Stimulated activated CD8-positive, alpha-beta memory T cell treated with anti-CD3 and anti-CD28 coated beads, Interleukin-4, amount 100 ng/mL, for 1 hour (primary cell): ENCODE measurements at regions not wholly inside any gene's neighbourhood (a gene's known extent, or its start where the extent isn't known, plus 50 kb on each side); places are given as distances from the start of the nearest gene placed in this dataset.

Experiments
- DNase-seq, 2 donors: peaks; one replicate each; pipeline ENCODE4 v3.0.0-alpha.2; 2020; ENCODE audit warnings: low read depth in 2 of 2, low spot score in 1 of 2

DNA sequence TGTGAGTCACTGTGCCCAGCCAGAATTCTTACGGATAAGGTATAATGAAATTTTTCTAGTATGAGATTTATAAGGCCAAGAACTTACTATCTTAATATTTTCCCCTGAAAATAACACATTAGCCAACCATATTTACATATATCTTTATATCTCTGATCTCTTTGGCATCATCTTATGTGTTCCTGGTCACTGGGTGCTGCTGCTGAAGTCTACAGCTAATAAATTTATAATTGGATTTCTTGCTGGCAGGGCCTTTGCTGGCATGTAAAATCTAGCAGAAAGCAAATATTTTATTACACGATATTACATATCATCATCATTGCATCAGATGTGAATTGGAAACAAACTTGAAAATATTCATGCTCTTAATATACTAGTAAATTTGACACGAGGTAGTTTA is 590.7 kb downstream of the ANXA1 start:
- no peak for DNase-seq

DNA sequence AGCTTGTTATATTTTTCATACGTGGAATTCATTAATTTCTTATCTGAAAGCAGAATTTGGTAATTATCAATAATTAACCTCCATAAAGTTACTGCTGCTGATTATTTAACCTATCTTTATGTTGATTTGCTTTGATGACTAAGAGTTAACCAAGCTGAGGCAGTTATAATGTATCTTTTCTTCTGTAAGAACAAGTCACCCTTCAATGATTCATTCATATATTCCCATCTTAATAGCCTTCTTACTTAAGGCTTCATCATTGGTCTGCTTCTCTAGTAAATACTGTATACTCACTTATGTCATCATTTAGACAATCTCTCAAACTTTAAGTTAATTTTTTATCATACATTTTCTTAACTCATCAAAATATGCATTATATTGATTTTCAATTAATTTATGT is 592.2 kb downstream of the ANXA1 start:
- no peak for DNase-seq

DNA sequence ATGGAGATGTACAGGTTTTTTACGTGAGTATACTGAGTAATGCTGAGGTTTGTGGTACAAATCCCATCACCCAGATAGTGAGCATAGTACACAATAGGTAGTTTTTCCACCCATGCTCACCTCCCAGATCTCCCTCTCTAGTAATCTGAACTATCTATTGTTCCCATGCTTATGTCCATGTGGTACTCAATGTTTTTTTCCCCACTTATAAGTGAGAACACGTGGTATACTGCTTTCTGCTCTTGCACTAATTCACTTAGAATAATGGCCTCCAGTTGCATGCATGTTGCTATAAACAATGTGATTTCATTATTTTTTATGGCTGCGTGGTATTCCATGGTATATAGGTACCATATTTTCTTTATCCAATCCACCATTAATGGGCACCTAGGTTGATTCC is 593.9 kb downstream of the ANXA1 start:
- no peak for DNase-seq

DNA sequence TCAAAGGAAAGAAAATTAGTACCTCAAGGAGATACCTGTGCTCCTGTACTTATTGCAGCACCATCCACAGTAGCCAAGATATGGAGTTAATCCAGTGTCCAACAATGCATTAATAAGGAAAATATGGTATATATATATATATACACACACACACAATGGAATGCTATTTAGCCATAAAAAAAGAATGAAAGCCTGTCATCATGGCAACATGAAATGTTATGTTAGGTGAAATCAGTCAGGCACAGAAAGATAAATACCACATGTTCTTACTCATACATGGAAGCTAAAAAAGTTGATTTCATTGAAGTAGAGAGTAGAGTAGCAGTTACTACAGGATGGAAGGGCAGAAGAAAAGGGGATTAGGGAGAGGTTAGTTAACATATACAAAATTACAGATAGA is 601.5 kb downstream of the ANXA1 start:
- no peak for DNase-seq

DNA sequence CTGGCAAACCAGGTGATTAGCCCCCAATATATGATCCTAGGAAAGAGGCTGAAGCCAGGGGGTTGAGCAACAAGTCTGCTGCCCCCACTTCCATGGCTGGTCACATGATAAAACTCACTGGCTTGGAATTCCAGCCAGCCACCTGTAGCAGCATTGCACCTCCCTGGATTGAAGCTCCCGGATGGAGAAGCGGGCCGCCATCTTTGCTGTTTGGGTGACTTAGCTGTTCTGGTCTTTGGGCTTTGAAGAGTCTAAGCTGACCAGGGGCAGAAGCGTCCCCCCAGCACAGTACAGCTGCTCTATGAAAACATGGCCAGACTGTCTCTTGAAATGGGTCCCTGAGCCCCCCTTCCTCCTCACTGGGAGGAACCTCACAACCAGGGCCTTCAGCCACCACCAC is 610.2 kb downstream of the ANXA1 start:
- no peak for DNase-seq

DNA sequence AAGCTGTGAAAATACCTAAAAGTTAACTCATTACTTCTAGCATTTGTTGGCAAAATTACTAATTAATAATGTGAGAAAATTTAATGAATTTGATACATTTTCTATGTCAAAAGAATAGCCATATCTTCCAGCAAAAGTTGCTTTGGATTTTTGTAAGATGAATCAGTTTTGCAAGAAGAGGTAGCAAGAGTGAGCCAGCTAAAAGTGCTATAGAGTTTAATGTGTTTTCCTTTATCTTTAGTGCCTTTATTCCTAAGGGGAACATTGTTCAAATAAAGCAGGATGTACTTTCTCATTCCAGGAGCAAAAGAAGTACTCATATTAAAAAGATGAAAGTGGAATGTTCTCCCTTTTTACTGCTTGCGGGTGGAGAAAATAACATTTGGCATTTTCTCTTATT is 622.2 kb downstream of the ANXA1 start:
- no peak for DNase-seq

DNA sequence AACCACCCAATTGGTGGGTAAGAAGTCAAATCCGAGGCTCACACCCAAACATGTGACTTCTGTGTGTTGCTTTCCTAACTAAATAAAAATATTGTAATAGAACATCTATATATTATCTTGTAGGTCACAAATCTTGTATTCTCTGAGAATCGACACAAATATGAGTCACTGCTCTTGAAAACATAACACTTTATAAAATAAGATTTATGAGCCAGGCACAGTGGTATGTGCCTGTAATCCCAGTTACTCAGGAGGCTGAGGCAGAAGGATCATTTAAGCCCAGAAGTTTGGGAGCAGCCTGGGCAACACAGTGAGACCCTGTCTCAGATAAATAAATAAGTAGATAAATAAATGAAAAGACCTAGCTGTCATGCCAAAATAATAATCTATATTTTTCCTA is 624.1 kb downstream of the ANXA1 start:
- no peak for DNase-seq

DNA sequence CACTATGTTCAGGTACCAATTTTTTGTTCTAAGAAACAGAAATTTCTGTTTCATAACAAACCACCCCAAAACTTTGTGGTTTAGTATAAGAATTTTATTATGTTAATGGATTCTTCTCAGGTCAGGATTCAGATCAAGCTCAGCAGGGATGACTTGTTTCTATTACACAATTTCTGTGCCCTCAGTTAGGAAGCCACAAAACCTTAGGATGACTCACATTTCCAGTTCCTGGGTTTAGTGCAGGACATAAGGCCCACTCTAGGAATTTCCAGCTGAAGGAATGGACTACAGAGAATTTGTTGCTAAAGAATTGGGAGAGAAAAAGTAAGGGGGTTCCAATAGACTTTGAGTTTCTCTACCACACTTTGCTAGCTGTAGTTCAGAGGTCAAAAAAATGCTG is 629.3 kb downstream of the ANXA1 start:
- DNase-seq: no peak

DNA sequence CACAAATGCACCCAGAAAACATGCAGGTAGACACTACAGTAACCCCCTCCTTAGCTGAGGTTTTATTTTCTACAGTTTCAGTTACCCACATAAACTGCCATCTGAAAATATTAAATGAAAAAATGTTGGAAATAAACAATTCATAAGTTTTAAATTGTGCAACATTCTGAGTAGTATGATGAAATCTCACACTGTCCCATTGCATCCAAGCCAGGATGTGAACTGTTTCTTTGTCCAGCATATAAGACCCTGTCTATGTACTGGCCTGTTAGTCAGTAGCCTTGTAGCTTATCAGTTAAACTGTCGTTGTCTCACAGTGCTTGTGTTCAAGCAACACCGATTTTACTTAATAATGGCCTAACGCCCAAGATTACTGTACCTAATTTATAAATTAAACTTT is 630.5 kb downstream of the ANXA1 start:
- no peak for DNase-seq

DNA sequence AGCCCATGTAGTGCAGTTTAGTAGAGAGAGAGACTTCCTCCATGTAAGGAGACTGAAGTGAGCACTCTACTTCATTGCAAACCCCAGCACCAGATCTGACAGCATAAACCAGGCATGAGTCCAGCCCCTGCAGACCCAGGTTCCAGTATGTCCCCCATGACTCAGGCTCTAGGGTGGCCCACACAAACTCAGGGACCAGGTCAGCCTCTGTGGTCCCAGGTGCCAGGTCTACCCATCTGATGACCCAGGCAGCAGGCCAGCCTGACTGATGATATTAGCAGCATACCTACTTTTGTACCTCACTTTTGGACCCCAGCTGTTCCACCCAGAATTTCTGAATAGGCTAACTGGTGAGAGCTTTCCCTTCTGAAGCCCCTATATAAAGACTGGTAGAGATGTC is 647.8 kb downstream of the ANXA1 start:
- no peak for DNase-seq

DNA sequence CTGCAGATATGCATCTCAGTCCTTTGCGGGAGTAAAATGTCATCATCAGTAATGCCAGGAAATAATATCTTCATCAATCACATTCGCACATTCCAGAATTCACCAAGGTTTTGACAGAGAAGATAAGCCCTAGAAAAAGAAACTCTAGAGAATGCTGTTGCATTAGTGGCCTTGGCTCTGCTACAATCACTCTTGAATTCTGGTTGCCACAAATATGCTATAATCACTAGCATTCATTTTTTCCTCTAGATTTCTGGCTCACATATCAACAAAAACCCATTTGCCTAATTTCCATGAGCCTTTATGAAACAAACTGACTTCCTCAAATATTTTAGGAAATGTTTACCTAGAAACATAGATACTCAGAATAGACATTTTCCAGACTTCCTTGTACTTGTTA is 653.4 kb downstream of the ANXA1 start:
- DNase-seq: no peak

DNA sequence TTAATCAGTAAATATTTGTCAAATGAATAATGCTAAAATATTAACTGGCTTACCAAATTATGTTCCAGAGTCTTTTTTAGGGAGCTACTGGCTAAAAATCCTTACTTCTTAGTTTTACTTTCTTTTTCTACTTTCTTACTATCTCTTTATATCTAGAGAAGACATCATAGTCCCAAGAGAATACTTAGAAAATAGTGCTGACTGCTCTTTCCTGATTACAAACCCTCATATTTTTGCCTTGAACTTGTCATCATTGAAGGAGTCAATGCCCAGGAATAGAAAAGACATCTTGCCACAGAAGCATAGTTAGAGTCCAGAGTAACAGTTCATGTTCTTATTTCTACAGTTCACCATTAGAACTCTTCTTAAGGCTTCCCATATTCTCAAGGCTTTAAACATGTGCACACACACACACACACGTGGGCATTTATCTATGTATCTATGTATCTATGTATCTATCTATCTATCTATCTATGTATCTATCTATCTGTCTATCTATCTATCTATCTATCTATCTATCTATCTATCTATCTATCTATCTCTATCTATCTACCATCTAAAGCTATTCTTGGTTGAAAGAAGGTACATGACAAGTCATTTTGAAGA is 654.3 kb downstream of the ANXA1 start:
- no peak for DNase-seq

DNA sequence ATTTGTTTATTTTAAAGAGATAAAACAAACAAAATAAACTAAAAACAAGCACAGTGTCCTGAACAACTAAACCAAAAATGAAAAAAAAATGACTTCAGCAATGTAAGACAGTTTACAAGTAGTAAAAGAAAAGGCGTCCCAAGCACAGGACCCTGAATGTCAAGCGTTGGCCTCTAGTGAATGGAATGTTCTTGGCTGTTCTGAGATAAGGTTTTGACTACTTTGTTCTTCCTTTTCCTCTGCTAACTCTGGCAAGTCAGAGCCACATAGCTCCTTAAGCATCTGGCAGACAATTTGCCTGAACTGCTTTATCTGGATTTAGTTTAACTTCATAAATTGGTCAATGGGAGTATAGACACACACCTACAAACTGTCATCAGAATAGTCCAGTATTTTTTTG is 655.2 kb downstream of the ANXA1 start:
- no peak for DNase-seq

DNA sequence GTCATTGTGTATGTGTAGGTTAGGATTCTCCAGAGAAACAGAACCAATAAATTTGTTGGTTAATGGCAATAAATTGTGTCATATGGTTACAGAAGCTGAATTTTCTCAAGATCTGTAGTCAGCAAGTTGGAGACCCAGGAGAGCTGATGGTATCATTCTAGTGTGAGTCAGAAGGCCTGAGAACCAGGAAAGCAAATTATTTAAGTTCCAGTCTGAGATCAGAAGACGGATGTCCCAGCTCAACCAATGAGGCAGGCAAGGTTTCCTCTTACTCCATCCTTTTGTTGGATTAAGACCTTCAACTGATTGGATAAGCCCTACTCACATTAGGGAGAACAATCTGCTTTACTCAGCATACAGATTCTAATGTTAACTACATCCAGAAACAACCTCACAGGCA is 656.3 kb downstream of the ANXA1 start:
- DNase-seq: no peak

DNA sequence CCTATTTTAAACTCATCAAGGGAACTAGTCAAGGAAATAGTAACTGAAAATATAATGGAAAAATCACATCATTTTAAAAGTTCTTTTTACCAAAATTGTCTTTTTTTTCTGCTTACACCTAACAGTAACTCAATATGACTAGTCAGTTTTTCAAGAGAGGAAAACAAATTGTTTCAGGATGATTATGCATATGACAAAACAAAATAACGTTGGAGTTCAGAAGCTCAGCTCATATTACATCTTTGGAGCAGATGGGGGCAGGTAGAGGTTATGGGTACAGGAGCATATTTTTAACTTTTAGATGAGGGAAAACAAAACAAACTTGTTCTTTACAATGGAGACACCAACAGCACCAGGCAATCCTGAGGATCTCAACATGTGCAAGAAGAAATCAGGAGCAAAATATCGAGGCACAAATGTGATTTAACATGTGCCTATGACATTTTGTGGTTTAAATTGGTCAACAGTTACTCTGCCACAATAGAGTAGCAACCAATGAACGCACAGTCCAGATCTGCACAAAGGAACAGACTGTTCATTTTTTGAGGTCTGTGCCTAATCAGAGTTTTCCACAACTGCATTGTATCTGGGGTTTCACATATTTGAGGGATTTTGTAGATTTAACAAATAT is 659.0 kb downstream of the ANXA1 start:
- no peak for DNase-seq

DNA sequence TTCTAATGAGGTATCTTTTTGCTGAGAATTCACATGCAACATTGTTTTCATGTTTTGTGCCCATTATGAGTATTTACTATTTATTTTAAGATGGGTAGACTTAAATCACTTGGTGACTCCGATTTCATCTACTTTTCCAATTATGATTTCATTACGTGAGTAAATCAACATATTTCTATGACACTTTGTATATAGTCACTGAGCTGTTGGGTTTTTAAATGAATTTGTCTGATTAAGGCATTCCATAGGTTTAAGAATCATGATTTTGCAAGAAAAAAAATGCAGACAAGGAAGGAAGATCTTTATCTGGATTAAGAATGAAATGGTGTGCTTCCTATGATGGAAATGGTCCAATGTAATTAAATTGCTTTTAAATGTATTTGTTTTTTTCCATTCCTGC is 661.9 kb downstream of the ANXA1 start:
- no peak for DNase-seq

DNA sequence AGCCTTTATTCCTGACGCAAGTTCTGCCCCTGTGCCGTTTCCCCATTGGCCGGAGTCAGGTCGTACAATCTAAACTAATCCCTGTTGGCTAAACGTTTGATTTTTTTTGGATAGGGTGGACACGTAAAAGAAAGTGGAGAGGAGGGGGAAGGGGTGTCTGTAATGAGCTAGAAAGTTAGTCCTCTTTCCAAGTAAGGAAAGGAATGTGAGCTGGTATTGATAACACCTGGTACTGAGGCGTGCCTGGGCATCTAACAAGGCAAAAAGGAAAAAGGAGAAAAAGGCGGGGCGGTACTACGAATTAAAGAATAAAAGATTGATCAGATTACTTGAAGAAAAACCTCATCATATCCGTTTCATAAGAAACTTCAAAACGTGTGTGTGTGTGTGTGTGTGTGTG is 665.2 kb downstream of the ANXA1 start:
- no peak for DNase-seq

DNA sequence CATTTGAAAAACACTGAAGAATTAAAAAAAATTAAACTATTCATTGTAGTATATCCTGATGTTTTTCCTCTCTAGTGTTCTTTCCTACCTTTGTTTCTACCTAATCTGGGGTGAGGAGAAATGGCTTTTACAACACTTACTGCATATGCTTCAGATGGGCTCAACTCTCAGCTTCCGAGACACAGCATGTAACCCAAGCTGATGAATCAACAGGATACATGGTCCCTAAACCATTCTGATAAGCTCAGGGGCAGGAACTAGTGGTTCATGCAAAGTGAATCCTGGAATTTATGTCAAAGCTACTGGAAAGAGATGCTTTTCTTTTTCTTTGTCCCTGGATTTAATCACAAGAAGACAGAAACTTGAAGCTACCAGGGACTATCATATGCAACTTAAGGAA is 672.5 kb upstream of the RORB start:
- DNase-seq: no peak

DNA sequence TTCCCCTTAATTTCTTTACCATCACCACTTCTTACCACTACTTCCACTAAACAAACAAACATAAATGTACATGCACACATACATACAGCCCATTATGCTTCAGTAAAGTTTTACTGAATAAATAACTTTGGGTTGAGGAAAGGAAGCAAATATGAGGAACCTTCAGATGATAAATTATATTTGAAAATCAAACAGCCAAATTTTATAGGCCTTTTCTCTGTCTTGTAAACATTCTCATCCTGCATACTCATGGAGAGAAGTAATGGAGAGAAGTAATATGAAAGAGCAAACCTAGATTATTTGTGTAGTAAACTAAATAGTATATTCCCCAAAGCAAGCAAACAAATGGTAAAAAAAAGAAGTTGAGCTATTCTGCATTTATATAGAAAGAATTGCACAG is 658.3 kb upstream of the RORB start:
- no peak for DNase-seq

DNA sequence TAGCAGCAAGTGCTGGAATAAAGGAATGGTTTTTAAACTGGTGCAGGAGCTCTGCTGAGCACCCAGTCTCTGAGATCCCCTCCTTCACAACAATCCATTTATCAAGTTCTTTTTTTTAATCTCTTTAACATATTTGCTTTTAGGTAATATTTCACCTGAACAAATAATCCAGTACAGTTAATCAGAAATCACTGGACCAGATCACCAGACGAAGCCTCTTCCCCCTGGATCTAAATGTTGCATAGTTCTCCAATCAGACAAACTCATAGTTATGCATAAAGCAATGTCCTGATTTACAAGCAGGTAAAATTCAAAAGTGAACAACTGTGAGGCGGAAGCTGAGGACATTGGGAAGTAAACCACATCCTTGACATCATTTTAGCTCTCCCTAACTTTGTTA is 657.7 kb upstream of the RORB start:
- DNase-seq: no peak

DNA sequence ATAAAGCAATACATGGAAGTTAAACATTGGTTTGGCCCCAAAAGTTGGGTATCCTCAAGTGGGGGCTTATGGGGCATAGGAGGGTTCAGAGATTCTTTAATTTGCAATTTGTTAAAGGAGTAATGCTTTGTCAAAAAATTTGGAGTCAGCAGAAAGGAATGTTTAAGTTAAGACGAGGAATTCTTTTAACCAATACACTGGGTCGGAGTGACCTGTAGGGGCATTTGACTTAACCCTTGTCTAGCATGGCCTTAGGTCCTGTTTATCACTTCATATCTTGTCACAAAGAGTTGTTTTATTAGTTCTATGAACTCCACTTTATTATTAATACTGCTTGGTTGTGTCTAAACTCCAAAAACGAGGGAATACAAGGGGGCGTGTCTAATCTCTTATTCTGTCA is 656.1 kb upstream of the RORB start:
- DNase-seq: no peak

DNA sequence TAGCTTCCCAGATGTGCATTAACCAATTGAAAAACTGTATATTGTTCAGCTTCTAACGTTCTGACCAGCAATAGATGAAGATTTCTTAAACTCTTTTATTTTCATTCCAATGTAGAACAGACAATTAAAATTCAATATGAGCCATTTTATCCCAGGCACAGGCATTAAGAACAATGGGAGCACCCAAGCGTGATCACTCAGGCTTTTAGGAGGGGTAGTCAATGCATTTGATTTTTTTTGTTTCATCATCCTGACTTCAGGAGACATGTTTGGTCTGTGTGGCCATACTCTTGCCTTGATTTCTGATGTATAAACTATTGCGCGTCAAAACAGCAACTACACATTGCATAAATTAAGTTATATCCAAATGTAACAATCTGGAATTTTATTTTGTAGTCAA is 653.0 kb upstream of the RORB start:
- no peak for DNase-seq

DNA sequence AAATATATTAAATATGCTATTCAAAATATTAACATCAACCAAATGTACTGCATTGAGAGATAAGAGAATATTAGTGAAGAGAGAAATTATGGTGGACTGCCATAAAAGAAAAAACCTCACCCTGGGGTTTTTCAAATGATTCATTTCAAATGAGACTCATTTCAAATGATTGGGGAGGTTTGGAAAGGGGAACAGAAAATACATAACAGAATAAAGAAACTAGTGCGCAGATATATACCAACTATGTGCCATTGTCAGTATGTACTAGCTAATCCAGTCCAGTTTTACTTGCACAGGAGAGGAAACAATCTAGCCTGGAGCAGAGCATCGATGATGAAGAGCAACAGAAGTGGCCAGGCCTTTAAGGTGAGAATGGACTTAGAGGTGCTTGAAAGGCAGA is 651.6 kb upstream of the RORB start:
- DNase-seq: no peak
